ENCODE measurements at regions not wholly inside any gene's neighbourhood (a gene's known extent, or its start where the extent isn't known, plus 50 kb on each side); places are given as distances from the start of the nearest gene placed in this dataset.

DNA sequence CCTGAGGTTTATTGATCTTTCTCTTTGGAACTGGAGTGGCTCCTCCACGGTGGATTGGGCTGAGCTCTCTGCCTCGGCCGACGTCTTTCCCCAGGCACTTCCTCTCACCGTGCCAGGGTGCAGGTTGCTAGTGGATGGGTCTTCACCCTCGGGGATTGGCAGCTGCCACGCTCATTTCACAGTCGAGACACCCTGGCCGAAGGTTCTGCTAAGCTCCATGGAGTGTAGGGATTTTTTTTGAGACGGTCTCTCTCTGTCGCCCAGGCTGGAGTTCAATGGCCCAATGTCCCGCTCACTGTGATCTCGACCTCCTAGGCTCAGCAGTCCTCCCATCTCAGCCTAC is 280.8 kb downstream of the SEC14L1 start:
- DNase-seq = peak; percentile 79

DNA sequence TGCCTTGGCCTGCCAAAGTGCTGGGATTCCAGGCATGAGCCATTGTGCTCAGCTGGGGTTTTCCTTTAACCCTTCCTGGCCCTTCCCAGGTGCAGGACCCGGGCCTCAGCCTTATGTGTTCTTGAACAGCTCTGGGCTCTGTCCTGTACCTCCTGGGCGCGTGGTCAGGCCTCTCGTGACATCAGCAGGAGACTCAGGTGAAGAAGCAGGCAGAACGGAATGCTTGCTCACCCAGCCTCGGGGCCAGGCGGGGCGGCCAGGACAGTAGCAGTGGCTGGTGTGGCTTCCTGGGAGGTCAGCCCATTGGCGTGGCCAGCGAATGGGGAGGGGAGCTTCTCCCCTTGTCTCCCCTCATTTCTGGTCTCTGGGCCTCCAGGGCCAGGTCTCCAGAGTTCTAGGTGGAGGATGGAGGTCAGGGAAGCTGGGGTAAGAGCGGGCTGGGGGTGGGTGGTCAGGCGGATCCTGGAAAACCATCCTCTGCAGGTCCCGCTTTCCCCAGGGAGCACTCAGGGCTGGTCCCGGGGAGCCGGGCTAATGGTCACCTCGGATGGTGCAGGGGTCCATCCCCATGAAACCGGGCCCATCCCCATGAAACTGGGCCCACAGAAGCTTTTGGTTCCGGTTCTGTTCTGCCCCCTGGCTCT is 281.5 kb downstream of the SEC14L1 start:
- DNase-seq = no peak

DNA sequence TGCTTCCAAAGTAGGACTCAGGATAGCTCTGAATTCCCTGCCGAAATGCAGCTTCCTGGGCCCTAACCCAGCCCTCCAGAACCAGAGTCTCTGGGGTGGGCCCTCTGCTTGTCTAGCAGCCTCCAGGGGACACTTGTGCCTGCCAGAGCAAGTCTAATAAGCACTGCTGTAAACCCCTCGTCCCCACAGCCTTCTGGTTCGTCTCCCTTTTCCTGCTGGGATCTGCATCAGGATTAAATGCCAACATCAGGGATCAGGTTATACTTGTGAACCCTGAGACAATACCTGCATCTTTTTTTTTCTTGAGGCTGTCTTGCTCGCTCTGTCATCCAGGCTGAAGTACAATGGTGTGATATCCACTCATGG is 282.0 kb downstream of the SEC14L1 start:
- no peak for DNase-seq

DNA sequence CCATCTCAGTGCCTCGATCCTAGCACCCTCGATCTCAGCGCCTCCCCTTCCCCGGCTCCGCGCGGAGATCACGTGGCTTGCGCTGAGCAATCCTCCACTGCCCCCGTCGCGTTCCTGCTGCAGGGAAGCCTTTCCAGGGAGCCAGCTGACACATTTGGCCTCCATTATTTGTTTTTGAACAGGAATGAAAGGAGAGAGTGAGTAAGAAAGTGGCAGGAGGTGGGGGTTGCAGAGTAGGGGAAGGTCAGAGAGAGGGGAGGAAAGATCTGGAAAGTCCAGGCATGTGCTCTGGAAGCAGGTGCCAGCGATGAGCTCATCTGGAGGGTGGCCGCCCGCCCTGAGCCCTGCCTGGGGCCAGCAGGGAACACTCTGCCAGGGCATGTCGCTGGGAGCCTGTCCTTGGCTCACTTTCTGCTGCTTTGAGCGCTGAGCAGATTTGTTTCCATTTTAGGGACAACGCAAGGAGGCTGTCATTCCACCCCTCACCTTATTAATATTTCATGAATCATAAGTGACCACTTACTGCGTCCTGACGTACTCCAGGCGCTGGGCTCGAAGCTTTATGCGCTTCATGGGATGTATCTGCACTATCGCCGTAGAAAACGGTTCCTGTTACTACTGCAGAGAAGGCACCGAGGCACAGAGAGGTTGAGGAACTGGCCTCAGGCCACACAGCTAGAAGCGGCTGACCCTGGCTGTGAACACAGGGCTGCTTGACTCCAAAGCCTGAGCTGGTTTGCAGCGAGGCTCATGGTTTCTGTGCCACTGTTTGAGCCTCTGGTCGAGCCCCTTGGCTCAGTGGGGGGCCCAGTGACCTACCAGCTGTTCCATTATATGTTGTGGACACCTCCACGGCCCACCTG is 283.1 kb downstream of the SEC14L1 start:
- DNase-seq = no peak

DNA sequence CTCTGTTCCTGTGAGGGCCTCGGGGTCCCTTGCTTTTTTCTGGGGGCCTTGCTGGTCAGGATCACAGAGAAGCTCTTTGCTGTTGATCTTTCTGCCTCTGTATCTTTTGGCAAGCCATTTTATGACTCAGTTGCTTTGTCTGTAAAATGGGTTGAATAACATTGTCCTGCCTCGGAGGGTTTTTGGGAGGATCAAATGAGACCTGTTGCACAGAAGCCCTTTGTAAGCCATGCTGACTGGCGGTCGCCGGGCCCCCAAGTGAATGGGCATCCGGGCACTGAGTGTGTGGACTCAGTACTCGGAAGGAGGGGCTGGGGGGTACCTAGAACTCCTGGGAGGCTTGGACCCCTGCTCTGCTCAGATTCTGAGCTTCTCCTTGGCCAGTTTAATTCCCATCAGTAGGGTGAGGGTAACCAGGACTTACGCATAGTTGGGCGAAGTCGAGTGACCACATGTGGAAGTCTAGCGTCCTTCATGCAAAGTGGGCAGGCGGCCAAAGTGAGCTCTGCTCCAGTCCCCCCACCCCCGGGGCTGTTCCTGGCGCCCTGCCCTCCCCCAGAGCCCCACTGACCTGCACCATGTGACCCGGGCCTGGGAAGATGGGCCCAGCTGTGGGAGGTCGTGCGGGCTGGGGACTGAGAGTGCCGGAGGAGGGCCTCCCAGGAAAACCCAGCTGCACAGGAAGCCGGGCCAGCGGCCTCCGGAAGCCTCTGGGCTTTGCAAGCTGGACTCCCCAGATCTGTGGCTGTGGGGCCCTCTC is 284.0 kb downstream of the SEC14L1 start:
- DNase-seq = no peak

DNA sequence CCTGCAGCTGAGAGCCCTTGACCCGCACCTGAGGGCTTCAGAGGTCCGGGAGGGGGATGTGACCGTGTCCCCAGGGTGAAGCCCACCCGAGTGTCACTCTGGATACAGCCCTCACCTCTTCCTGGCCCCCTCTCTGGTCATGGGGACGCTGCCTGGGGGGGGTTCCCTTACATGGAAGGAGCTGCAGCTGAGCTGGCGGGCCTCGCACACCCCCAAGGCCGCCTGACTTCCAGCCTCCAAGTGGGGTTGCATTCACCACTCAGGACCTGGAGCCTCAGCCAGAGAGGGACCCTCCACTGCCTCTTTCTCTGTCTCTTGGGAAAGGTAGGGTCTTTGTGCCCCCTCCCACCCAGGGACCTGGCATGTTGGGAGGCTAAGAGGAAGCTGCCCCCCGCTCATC is 284.6 kb downstream of the SEC14L1 start:
- no peak for DNase-seq

DNA sequence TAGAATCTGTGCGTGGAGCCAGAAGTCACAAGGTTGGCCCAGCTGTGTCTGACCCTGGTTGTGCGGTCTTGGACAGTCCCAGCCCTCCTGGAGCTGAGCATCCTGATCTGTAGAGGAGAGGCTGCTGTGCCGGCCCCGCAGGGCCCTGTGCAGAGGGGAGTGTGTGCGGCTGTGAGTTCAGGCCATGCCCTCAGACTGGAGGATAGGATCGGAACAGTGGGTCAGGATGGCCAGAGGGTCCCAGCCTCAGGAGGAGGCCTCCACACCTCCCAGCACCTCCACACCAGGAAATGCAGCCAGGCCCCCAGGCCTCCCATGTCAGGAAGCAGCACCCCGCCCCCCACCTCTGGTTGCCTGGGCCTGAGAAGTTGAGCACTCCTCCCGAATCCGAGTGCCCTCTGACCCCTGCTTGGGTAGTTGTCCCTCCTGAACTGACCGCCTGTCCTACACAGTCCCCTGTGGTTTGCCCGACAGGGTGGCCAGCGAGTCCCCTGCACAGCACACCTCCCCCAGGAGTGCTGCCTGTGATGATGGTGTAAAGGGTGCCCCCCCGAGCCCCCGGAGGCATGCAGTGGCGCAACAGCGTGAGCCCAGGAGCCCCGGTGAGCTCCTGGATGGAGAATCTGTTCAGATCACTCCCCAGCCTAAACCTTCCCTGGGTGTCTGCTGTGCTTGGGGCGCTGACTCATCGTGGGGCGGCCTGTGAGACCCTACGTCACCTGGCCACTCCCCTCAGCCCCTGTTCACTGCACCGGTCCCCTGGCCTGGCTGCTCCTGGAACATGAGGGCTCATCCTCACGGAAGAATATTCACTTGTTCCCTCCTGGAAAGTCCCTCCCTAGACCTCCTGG is 285.2 kb downstream of the SEC14L1 start:
- DNase-seq = no peak

DNA sequence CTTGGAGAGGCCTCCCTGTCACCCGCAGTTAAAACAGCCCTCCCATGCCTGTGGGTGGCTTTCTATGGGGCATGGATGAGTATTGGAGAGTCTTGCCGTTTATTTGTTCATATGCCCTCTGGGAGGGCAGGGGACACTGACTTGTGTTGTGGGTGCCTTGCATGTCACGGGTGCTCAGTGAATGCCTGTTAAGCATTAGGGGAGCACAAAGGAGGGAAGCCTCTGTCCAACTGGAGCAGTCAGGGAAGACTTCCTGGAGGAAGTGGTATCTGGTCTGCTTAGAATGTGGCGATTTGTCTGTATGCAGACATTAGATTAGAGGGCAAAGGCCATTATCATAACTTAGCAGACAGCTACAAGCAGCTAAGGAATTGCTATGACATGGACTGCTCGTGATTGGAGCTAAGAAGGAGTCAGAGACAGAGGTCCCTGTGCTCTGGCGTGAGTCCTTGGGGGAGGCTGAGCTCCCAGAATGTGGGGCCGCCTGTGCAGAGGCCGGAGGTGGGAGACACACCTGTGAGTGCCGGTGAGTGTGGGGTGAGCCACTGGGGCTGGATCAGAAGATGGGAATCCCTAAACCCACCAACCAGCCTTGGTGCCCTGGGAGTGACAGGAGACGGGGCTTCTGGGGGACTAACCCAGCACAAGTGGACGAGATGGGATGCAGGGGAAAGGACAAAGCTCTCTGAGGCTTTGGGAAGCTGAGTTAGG is 286.1 kb downstream of the SEC14L1 start:
- no peak for DNase-seq

DNA sequence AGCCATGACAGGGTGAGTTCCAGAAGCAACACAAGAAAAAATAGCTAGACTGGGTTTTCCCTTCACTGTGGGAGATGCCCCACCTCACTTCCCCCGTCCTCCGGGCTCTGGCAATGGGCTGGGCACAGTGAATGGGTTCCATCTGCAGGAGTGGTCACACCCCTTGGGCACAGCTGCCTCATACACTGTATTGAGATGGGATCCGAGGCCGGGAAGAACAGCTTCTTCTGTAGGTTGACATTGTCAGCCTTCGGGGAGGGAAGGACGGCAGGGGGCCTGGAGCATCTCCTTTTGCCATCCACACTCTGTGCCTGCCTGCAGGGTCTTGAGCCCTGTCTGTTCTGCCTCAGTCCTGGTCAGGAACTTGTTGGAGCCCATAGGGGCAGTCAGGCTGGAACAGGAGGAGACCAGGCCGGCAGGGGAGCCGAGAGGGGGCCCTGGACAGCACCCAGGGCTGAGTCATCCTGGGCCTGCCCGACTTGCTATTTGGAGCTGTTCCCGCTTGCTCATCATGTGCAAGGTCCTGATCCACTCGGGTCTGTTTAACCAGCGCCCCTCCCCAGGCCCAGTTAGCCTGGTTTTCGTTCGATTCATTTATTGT is 286.7 kb downstream of the SEC14L1 start:
- DNase-seq = no peak

DNA sequence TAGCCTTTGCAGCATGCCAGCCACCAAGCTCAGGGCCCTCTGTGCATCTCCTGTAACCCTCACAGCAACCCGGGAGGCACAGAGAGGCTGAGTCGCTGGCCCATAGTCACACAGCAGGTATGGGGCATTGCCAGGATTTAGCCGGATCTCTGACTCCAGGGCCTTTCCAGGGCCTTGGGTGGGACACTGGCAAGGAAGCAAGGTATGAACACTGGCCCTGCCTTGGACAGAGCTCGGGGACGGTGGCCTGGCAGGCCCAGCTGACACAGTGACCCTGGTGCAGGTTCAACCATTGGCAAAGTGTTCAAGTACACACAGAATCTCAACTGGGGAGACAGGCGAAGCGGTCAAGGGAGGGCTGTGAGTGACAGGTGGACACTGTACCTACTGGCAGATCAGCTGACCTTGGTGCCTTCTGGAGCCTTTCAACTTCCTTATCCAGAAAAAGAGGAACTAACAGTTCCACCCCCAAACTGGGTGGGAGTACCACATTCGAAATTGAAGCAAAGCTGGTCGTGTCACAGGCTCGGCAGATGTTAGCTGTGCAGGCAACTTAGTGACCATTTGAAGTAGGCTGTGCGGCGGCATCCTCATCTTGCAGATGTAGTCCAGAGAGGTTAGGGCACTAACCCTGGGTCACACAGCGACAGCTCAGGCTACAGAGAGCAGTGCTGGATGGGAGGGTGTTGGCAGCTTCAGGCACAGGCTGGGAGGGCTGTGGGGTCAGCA is 287.4 kb downstream of the SEC14L1 start:
- no peak for DNase-seq

DNA sequence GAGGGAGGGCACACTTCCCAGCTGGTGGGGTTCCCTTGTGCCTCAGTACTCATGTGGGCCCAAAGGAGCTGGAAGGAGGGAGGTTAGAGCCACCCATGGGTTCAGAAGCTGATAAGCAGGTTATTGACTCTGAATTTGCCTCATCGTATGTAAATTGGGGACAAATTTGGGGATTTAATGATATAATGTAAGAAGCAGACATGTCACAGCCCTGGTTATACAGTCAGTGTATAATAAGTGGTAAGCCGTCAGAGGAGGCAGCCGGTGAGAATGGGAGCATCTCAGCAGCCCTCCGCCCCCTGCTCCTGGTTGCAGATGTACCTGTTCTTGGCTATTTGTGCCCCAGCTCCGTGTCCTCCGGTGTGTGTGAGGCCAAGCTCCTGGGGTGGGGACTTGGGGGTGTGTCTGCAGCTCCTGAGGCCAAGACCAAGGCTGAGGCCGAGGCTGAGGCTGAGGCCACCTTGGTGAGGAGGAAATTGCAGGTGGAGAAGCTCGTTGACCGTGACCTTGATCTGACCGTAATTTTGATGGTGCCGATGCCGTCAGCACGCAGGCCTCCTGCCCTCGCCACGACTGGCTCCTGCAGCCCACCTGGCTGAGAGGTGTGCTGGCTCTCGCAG is 288.1 kb downstream of the SEC14L1 start:
- no peak for DNase-seq

DNA sequence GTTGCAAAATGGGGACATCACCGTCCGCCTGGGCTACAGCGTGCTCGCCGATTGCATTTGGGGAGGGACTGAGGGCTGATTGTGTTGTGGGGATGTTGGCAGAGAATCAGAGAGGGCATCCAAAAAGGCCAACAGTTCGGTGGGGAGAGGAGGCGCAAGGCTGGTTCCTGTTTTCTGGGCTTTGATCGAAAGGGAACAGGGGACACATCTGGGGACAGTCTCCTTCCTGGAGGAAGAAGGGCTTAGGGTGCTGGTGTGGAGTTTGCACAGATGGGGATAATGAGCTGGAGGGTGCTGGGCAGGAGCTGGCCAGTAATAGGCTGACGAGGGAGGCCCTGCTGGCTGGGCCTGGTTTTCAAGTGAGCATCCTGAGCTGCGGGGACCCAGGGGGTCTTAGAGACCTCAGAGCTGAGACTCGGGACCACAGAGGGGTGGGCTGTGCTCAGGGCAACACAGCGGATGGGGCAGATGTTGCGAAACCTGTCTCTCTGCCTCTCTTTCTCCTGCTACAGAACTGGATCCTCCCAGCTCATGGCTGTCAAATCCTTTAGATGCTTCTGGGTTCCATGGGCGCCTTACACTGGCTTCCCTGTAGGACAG is 288.7 kb downstream of the SEC14L1 start:
- DNase-seq = no peak

DNA sequence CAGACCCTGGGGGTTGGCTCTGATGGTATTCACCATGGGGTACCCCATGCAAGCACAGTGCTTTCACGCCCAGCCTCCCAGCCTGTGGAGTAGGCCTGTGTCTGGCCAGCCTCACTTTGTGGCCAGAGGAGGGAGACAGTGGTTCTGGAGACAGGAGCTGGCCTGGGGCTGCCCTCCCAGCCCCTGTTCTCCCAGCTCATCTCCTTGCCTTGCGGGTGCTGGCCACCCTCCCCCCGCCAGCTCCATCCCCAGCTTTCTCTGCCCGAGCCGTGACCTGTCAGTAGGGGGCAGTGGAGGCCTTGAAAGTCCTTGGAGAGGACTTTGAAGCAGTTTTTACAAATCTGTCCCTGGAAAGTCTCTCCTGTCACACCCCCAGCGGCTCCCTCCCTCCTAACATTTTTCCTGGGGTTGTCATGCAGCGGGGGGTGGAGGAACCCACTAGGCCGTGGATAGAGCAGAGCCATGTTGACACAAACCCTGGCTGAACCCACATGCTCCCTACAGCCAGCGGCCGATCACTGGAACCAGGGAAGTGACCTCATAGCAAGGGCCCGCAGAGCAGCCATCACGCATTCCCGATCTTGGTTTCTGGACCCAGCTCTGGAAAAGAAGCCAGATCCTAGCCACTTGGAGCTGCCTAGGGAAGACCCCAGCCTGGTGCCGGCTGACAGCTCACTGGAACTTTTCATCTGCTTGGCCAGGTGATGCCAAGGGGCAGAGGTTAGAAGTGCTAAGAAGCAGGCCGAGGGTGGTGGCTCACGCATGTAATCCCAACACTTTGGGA is 289.4 kb downstream of the SEC14L1 start:
- DNase-seq = peak; percentile 38

DNA sequence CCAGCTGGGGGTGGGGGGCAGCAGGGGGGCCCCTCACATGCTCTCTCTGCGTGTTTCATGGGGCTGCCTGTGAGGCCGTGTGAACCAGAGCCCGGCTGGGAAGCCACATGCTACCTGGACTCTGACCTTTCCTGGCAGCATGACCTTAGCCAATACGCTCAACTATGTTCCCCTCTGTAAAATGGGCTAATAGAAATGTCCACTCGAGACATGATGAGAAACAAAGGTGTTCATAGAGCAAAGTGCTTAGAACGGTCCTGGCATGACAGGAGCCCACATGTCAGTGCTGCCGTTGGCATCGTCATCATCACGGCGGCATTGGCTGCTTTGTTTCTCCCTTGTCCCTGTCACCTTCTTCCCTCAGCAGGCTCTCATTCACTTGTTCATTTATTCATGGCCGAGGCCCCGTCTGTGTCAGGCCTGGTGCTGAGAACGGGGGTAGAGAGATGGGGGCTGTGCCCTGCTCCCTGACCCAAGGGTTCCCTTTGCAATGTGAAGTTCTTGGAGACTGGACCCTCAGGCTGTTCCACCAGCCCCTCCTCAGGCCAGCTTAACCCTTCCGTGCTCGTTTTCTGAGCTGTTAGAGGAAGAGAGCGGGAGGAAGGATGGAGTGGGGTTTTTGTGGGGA is 291.4 kb downstream of the SEC14L1 start:
- no peak for DNase-seq

DNA sequence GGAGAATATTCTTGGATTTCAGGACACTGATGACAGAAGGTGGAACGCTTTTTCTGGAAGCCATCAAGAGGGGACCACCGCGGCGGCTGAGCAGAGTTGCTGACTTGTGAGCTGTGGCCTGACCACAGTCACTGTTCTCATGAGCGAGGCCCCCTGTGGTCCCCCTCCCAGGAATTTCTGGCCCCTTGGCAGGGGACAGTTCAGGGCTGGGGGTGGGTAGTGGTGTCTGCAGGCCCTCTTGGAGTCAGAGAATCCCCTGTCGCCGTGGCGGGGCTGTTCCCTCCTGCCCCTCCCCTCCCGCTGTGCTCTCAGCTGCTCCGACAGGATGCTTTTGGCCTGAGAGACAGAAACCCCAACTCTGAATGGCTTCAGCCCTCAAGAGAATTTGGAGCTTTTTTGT is 292.0 kb downstream of the SEC14L1 start:
- no peak for DNase-seq

DNA sequence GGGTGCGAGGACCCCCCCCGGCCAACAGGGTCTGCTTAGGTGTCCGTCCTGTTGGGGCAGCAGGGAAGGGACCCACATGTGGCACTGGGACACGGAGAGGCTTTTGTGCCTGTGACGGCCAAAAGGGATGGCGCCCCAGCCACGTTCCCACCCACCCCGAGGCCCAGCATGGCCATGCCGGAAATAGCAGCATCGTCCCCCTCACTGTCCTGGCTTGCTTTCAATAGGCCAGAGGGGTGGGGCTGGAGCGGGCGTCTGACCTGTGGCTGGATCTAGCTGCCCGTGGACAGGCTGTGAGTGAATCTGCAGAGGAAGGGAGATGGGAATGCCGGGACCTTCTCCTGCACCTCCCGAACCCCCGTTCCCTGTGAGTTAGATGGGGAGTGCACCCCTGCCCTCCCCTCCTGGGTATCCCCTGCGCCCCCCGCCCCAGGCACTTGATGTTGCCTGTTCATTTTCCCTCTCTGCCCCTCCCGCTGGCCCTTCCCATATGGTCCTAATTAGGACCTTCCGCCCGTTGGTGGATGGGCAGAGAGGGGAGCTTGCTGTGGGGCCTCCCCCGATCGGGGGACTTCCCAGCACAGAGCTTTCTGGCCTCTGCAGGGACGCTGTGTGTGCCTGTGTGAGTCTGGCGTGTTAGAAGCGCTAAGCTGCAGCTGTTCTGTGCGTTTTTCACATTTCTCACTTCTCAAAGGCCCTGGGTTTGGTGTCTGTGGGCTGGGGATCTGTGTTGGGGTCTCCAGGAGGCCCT is 292.8 kb downstream of the SEC14L1 start:
- DNase-seq = no peak

DNA sequence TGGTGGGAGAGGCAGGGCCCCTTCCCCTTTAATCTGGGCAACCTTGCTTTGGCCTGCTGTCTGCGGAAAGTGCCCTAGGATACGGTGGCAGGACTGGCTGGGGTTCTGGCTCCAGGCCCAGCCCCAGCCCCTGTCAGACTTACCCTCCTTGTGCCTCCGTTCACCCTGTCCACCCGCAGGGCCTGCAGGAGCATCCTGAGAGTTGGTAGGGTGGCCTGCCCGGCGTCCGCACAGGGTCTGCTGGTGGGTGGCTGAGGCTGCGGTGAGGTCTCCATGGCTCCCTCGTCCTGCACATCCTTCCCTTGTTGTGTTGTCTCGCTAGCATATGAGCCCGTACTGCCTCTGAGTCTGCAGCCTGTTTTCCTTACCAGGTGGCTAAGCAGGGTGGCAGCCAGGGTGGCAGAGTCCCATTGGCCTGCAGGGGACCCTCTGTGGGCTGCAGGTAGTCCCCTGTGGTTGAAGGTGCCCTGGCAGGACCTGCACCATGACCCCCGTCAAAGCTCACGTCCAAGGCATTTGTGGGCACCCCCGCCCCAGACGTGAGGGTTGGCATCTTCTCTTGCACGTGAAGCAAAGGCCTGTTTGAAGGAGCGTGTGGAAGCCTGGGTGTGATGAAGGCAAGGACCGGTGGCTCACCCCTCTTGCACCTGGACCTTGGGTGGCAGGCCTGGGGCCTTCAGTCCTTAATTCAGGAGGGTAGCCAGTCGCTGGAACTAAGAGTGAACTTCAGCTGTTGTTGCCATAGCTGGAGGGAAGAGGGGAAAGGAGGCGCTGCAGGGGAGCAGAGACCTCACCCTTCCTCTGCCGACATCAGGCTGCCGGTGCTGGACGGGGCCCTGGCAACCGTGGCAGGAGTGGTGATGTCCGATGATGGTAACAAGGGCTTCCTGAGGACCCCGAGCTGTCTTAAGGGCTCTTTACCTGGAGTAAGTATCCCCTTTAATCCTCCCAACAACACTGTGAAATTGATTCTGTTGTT is 293.7 kb downstream of the SEC14L1 start:
- no peak for DNase-seq
